Nephron (organoid): ENCODE measurements at regions not wholly inside any gene's neighbourhood (a gene's known extent, or its start where the extent isn't known, plus 50 kb on each side); places are given as distances from the start of the nearest gene placed in this dataset.

Source experiments
- H3K27ac Mint-ChIP-seq, 3 experiments: 2 replicates each; pipeline ENCODE4 v1.8.0; 2020; ENCODE audit warnings: mixed read lengths in 3 of 3, mild to moderate bottlenecking in 2 of 3, moderate library complexity in 1 of 3
- H3K27me3 Mint-ChIP-seq: 2 replicates; pipeline ENCODE4 v1.8.0; 2021; ENCODE audit warnings: low read depth, mild to moderate bottlenecking, moderate library complexity, mixed read lengths
- H3K36me3 Mint-ChIP-seq: 2 replicates; pipeline ENCODE4 v1.8.0; 2020; ENCODE audit warnings: low read depth, mixed read lengths
- H3K4me1 Mint-ChIP-seq: 2 replicates; pipeline ENCODE4 v1.8.0; 2020; ENCODE audit warnings: mixed read lengths
- H3K4me3 Mint-ChIP-seq, 3 experiments: 2 replicates each; pipeline ENCODE4 v1.8.0; 2020; ENCODE audit warnings: mild to moderate bottlenecking in 3 of 3, mixed read lengths in 3 of 3, moderate library complexity in 2 of 3
- H3K9me3 Mint-ChIP-seq: 2 replicates; pipeline ENCODE4 v1.8.0; 2020; ENCODE audit warnings: mixed read lengths
- TF ChIP-seq, protein P1 (sequence below), 3 experiments: fragments of 200-600 bp; sonication (generic); IDR thresholded peaks; one replicate each; pipeline ENCODE4 v1.5.0; 2021; ENCODE audit warnings: antibody characterized with exemption in 3 of 3; ENCODE audit not compliant: unreplicated experiment in 3 of 3

DNA sequence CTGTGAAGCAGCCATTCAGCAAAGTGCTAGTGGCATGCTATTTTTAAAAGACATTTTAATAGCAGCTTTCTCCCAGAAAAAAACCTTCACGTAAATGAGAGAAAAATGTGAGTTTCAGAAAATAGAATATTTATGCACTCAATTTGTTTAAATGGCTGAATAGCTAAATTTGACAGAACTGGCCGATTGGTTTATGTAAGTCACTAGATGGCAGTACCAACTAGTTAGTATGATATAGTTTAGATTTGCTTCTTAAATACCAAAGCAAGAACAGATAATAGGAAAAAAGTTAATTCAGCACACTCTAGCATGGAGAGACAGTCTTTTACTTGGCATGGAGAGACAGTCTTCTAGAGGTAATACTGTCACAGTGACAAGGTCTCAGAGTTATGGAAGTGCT lies 250.1 kb downstream of the SNCA start:
- Mint-ChIP-seq H3K27me3 (no peaks in the 10 kb centered on the region), H3K4me3 (no peak overlapping the region), H3K4me1 (no peaks in the 10 kb centered on the region), H3K9me3 (peaks cover 6% of the 10 kb centered on the region), H3K36me3 (no peaks in the 10 kb centered on the region), H3K27ac (no peak overlapping the region)
- TF ChIP-seq, protein P1, sequence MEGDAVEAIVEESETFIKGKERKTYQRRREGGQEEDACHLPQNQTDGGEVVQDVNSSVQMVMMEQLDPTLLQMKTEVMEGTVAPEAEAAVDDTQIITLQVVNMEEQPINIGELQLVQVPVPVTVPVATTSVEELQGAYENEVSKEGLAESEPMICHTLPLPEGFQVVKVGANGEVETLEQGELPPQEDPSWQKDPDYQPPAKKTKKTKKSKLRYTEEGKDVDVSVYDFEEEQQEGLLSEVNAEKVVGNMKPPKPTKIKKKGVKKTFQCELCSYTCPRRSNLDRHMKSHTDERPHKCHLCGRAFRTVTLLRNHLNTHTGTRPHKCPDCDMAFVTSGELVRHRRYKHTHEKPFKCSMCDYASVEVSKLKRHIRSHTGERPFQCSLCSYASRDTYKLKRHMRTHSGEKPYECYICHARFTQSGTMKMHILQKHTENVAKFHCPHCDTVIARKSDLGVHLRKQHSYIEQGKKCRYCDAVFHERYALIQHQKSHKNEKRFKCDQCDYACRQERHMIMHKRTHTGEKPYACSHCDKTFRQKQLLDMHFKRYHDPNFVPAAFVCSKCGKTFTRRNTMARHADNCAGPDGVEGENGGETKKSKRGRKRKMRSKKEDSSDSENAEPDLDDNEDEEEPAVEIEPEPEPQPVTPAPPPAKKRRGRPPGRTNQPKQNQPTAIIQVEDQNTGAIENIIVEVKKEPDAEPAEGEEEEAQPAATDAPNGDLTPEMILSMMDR (IDR thresholded peaks at IDR 0.05; ENCODE audit: unreplicated experiment in 3 of 3): peak in 1 of 3 experiments; percentile 51

DNA sequence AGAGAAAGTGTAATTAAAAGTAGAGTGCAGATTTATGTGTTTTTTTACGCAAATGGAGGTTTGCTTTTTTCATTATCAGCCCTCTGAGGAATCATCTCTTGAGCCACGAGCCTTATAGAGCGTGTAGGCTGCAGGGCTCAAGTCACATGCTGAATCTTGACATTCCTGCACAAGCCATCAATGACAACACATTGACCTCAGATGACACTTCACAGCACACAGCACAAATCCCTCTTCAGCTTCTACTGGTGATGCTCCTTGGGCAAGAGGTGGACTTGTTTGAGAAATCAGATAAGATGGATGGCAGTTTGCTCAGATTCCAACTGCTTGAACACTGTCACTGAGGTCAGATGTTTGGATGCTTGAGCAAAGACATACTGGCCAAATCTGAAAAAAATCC lies 250.6 kb downstream of the SNCA start:
- H3K4me3 Mint-ChIP-seq: no peak overlapping the region
- H3K36me3 Mint-ChIP-seq: no peaks in the 10 kb centered on the region
- no peaks in the 10 kb centered on the region for H3K4me1 Mint-ChIP-seq
- peaks cover 4% of the 10 kb centered on the region for H3K9me3 Mint-ChIP-seq
- no peaks in the 10 kb centered on the region for H3K27me3 Mint-ChIP-seq
- TF ChIP-seq, protein P1 (IDR thresholded peaks at IDR 0.05; ENCODE audit: unreplicated experiment in 3 of 3): no peak
- no peak overlapping the region for H3K27ac Mint-ChIP-seq

DNA sequence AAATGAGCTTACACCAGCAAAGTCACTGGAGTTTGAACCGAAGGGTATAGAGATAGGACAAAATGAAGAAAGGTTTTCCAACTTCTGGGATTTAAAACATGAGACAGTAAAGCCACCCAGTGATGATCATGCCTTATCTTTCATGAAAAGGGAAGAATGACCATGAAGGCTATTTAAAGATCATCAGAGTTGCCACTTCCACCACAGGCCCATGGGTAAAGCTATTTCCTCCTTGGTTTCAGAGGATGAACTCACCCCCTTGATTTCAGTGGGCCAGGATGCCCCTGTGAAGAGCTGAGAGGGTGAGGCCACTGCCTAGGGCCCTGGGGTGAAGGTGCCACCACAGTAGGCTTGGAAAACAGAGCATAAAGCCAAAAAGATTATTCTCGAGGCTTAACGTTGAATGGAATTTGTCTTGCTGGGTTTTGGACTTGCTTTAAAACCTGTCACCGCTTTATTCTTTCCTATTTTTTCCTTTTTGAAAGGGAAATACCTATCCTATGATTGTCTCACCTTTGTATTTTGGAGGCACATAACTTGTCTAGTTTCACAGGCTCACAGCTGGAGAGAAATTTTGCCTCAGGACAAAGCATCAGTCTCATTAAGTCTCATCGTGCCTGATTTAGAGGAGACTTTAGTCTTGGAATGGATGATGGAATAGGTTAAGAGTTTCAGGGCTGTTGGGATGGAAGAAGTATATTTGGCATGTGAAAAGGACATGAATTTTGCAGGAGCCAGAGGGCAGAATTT lies 254.0 kb downstream of the SNCA start:
- Mint-ChIP-seq H3K4me3 (no peak overlapping the region), H3K27ac (no peak overlapping the region), H3K4me1 (no peaks in the 10 kb centered on the region), H3K9me3 (peaks cover 4% of the 10 kb centered on the region), H3K27me3 (no peaks in the 10 kb centered on the region), H3K36me3 (no peaks in the 10 kb centered on the region)
- TF ChIP-seq, protein P1 (IDR thresholded peaks at IDR 0.05; ENCODE audit: unreplicated experiment in 3 of 3): no peak

DNA sequence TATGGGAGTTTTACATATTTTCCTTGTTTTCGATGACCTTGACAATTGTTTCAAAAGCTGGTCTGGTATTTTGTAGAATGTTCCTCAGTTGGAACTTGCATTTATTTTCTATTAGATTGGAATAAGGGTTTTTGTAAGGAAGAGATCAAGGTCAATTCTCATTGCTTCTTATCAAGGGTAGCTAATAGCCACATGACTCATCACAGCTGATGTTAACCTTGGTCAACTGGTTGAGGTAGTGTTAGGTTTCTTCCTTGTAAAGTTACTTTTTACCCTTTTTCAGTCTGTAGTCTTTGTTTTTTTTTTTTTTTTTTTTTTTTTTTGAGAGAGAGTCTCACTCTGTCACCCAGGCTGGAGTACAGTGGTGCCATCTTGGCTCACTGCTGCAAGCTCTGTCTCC lies 257.2 kb downstream of the SNCA start:
- Mint-ChIP-seq H3K36me3 (no peaks in the 10 kb centered on the region), H3K27ac (no peak overlapping the region), H3K27me3 (no peaks in the 10 kb centered on the region), H3K4me3 (no peak overlapping the region), H3K9me3 (peaks cover 4% of the 10 kb centered on the region), H3K4me1 (no peaks in the 10 kb centered on the region)
- TF ChIP-seq, protein P1 (IDR thresholded peaks at IDR 0.05; ENCODE audit: unreplicated experiment in 3 of 3): no peak

DNA sequence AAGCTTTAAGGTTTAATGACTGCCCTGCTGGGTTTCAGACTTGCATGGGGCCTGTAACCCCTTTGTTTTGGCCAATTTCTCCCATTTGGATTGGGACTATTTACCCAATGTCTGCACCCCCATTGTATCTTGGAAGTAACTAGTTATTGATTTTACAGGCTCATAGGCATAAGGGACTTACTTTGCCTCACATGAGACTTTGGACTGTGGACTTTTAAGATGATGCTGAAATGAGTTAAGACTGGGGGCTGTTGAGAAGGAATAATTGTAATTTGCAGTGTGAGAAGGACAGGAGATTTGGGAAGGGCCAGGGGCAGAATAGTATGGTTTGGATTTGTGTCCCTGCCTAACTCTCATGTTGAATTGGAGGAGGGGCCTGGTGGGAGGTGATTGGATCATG lies 260.7 kb downstream of the SNCA start:
- H3K4me1 Mint-ChIP-seq: peaks cover 12% of the 10 kb centered on the region
- no peaks in the 10 kb centered on the region for H3K36me3 Mint-ChIP-seq
- no peak overlapping the region for H3K27ac Mint-ChIP-seq
- no peaks in the 10 kb centered on the region for H3K27me3 Mint-ChIP-seq
- no peak overlapping the region for H3K4me3 Mint-ChIP-seq
- TF ChIP-seq, protein P1 (IDR thresholded peaks at IDR 0.05; ENCODE audit: unreplicated experiment in 3 of 3): no peak
- H3K9me3 Mint-ChIP-seq: no peaks in the 10 kb centered on the region

DNA sequence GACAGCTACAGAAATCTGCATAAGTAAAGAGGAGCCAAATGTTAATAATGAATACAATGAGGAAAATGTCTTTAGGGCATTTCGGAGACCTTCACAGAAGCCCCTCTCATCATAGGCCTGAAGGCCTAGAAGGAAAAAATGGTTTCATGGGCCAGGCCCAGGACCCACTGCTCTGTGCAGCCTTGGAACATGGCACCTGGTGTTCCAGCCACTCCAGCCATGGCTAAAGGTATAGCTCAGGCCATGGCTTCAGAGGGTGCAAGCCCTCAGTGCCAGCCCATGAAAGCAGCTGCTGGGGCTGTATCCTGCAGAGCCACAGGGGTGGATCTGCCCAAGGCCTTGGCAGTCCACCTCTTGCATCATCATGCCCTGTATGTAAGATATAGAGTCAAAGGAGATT lies 261.1 kb downstream of the SNCA start:
- peaks cover 15% of the 10 kb centered on the region for H3K4me1 Mint-ChIP-seq
- H3K27ac Mint-ChIP-seq: no peak overlapping the region
- TF ChIP-seq, protein P1 (IDR thresholded peaks at IDR 0.05; ENCODE audit: unreplicated experiment in 3 of 3): no peak
- H3K27me3 Mint-ChIP-seq: no peaks in the 10 kb centered on the region
- no peaks in the 10 kb centered on the region for H3K36me3 Mint-ChIP-seq
- no peaks in the 10 kb centered on the region for H3K9me3 Mint-ChIP-seq
- no peak overlapping the region for H3K4me3 Mint-ChIP-seq
